ENCODE measurements at regions not wholly inside any gene's neighbourhood (a gene's known extent, or its start where the extent isn't known, plus 50 kb on each side); places are given as distances from the start of the nearest gene placed in this dataset.

DNA sequence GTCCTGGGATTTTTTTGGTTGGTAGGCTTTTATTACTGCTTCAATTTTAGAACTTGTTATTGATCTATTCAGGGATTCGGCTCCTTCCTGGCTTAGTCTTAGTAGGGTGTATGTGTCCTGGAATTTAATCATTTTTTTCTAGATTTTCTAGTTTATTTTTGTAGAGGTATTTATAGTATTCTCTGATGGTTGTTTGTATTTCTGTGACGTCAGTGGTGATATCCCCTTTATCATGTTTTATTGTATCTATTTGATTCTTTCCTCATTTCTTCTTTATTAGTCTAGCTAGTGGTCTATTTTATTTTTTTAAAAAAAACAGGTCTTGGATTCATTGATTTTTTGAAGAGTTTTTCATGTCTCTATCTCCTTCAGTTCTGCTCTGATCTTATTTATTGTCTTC is 193.3 kb upstream of the MAP2 start:
- Histone ChIP-seq H3K79me2 (ENCODE audit: control insufficient read depth, low read length) (no peaks in the 10 kb centered on the region), H3K9me2 (replicated peaks; ENCODE audit: control insufficient read depth, low read length) (no peaks in the 10 kb centered on the region), H4K20me1 (ENCODE audit: control insufficient read depth, insufficient read depth, low read depth, low read length) (no peaks in the 10 kb centered on the region), H3F3A (ENCODE audit: control insufficient read depth, insufficient read depth) (no peaks in the 10 kb centered on the region), H3K27me3 (ENCODE audit: control insufficient read depth, low read length) (no peaks in the 10 kb centered on the region), H3K4me3 (ENCODE audit: low read length) (no peak overlapping the region), H3K9me3 (ENCODE audit: control insufficient read depth, insufficient read depth, low read length) (no peaks in the 10 kb centered on the region), H3K36me3 (ENCODE audit: control insufficient read depth, low read length) (no peaks in the 10 kb centered on the region), H3K4me2 (ENCODE audit: low read length) (no peak overlapping the region), H3K4me1 (ENCODE audit: control insufficient read depth, low read length) (no peaks in the 10 kb centered on the region), H3K27ac (ENCODE audit: low read depth, low read length) (no peak overlapping the region)
- TF ChIP-seq, protein P1, sequence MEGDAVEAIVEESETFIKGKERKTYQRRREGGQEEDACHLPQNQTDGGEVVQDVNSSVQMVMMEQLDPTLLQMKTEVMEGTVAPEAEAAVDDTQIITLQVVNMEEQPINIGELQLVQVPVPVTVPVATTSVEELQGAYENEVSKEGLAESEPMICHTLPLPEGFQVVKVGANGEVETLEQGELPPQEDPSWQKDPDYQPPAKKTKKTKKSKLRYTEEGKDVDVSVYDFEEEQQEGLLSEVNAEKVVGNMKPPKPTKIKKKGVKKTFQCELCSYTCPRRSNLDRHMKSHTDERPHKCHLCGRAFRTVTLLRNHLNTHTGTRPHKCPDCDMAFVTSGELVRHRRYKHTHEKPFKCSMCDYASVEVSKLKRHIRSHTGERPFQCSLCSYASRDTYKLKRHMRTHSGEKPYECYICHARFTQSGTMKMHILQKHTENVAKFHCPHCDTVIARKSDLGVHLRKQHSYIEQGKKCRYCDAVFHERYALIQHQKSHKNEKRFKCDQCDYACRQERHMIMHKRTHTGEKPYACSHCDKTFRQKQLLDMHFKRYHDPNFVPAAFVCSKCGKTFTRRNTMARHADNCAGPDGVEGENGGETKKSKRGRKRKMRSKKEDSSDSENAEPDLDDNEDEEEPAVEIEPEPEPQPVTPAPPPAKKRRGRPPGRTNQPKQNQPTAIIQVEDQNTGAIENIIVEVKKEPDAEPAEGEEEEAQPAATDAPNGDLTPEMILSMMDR (IDR thresholded peaks at IDR 0.05; ENCODE audit: low read depth, low read length, poor library complexity, severe bottlenecking), result no peak
- no peak for TF ChIP-seq EZH2phosphoT487 (IDR thresholded peaks at IDR 0.05; ENCODE audit: borderline replicate concordance, low read length)

DNA sequence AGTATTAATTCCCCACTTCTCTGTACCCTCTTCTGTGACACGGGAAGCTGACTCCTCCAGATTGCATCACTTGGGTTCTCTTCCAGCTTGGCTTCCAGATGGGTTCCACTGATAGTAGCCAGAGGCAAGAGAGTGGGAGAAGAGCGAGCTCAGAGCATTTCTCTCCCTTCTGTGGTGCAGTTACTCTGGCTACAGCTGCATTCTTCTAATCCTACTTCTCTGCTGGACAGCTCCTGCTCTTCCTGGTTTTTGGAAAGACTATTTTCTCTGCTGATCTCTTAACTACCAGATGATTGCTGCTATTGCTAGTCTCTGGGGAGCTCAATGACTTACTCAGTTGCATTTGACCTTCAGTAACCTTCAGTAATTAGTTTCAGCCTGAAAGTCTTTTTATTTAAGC is 187.5 kb upstream of the MAP2 start:
- Histone ChIP-seq H4K20me1 (ENCODE audit: control insufficient read depth, insufficient read depth, low read depth, low read length) (no peaks in the 10 kb centered on the region), H3K4me1 (ENCODE audit: control insufficient read depth, low read length) (no peaks in the 10 kb centered on the region), H3K4me3 (ENCODE audit: low read length) (no peak overlapping the region), H3K9me2 (replicated peaks; ENCODE audit: control insufficient read depth, low read length) (no peaks in the 10 kb centered on the region), H3K79me2 (ENCODE audit: control insufficient read depth, low read length) (no peaks in the 10 kb centered on the region), H3K27me3 (ENCODE audit: control insufficient read depth, low read length) (0 out of 2 replicates have a peak, but pooled peaks cover 2% of the 10 kb centered on the region), H3K27ac (ENCODE audit: low read depth, low read length) (no peak overlapping the region), H3K36me3 (ENCODE audit: control insufficient read depth, low read length) (no peaks in the 10 kb centered on the region), H3K4me2 (ENCODE audit: low read length) (no peak overlapping the region), H3F3A (ENCODE audit: control insufficient read depth, insufficient read depth) (no peaks in the 10 kb centered on the region), H3K9me3 (ENCODE audit: control insufficient read depth, insufficient read depth, low read length) (no peaks in the 10 kb centered on the region)
- no peak for TF ChIP-seq EZH2phosphoT487 (IDR thresholded peaks at IDR 0.05; ENCODE audit: borderline replicate concordance, low read length)
- TF ChIP-seq, protein P1 (IDR thresholded peaks at IDR 0.05; ENCODE audit: low read depth, low read length, poor library complexity, severe bottlenecking), result no peak

DNA sequence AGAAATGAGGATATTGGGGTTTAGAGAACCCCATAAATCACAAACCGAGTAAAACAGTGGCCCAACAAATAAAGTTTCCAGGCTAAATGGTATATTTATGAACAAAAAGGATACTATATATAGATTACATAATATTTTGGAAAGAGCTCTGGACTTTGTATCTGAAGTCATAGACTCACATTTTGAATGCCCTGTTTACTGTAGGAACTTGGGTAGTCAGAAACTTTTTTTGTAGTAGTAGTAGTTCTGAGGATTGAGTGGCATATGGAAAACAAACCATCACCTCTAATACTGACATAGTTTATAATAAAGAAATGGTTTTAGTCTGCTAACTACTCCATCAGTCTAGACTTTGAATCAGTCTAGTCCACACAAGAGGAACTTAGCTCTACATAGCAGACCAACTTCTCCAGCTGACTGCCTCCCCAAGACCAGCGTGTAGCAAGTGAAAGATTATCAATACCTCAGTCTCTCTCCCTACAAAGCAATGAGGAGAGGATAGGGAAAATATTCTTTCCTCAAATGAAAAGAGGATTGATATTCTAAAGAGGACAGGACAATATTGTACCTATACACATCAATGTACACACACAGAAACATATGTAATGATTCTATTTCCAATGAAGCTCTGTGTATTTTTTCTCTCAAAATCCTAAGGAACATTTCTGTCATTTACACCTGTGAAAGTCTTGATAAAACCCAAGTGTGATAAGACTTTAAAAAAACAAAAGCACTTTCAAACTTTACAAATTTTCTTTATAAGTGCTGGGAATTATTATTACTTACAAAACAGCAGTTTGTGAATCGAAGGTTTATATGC is 184.9 kb upstream of the MAP2 start:
- no peak overlapping the region for H3K4me2 ChIP-seq (ENCODE audit: low read length)
- H3K27ac ChIP-seq (ENCODE audit: low read depth, low read length), result no peak overlapping the region
- TF ChIP-seq, protein P1 (IDR thresholded peaks at IDR 0.05; ENCODE audit: low read depth, low read length, poor library complexity, severe bottlenecking), result no peak
- TF ChIP-seq EZH2phosphoT487 (IDR thresholded peaks at IDR 0.05; ENCODE audit: borderline replicate concordance, low read length), result no peak
- no peak overlapping the region for H3K4me3 ChIP-seq (ENCODE audit: low read length)
- no peaks in the 10 kb centered on the region for H3F3A ChIP-seq (ENCODE audit: control insufficient read depth, insufficient read depth)
- no peaks in the 10 kb centered on the region for H3K79me2 ChIP-seq (ENCODE audit: control insufficient read depth, low read length)
- no peaks in the 10 kb centered on the region for H3K9me3 ChIP-seq (ENCODE audit: control insufficient read depth, insufficient read depth, low read length)
- H3K4me1 ChIP-seq (ENCODE audit: control insufficient read depth, low read length), result no peaks in the 10 kb centered on the region
- 0 out of 2 replicates have a peak, but pooled peaks cover 2% of the 10 kb centered on the region for H3K27me3 ChIP-seq (ENCODE audit: control insufficient read depth, low read length)
- H4K20me1 ChIP-seq (ENCODE audit: control insufficient read depth, insufficient read depth, low read depth, low read length), result no peaks in the 10 kb centered on the region
- H3K9me2 ChIP-seq (replicated peaks; ENCODE audit: control insufficient read depth, low read length), result no peaks in the 10 kb centered on the region
- H3K36me3 ChIP-seq (ENCODE audit: control insufficient read depth, low read length), result no peaks in the 10 kb centered on the region
